NCI-H345 treated with DMSO at 0.1 percent for 48 hours (cell line): ENCODE measurements at regions not wholly inside any gene's neighbourhood (a gene's known extent, or its start where the extent isn't known, plus 50 kb on each side); places are given as distances from the start of the nearest gene placed in this dataset.
"Not testable (repeated sequence)": the region's sequence is repeated elsewhere in the genome, so short reads cannot be mapped to it uniquely, and the experiment has no call there.

Experiments used
- DNase-seq: peaks from one replicate; lab custom pipeline; 2025; ENCODE audit not compliant: unreplicated experiment; lab: John Stamatoyannopoulos, UW

DNA sequence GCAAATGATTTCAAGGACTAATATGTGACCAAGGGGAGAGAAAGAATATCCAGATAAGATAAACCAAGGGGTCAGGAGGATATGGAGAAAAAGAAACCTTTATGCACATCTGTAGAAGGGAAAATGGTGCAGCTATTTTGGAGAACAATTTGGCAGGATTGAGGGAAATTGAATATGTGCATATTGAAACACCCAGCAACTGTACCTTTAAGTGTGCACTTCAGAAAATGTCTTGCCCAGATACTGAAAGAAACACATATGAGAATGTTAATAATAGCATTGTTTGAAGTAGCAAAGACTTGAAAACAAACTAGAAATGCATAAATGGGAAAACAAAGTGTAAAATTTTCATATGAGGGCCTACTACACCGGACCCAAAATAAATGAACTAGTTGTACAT lies 599.6 kb downstream of the PSAT1 start:
- no peak for DNase-seq

- DNase-seq: no peak
Observed at GRCh38 chr9:78898234-78898633, 601.3 kb downstream of the PSAT1 start.

DNA sequence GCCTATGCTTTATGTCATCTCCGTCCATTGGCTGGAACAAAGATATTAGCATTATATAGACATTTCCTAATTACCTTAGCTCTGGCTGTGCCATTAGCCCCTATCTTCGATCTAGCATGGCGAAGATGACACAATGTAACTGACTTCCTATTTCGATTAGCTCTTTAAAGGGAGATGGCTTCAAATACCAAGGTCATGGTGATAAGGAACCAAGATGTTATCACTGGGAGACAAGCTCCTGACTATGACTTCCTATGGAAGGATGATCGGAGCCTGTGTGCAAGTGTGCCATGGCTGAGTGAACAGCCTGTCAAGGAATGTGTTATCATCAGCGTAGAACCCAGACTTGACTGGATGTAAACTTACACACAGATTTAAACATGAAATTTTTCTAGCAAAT lies 602.1 kb downstream of the PSAT1 start:
- no peak for DNase-seq

DNA sequence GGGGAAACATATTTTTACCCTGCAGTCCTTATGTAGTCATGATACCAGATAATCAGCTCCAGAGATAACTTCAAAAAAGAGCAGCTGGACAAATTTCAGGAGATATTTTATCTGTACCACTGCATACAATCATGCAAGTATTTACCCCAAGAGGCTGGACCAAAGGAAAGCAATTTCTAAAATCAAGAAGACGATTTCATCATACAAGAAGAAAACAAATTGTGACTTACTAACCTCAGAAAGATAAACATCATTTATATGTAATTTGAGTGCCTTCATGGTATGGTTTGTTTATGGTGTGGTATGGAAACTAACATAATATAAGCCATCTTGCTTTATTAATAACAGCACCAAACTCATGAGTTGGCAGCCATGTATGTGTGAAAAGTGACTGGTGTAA lies 603.6 kb downstream of the PSAT1 start:
- DNase-seq: no peak

GRCh38 chr9:78902051-78902450 lies 605.1 kb downstream of the PSAT1 start:
- no peak for DNase-seq

DNA sequence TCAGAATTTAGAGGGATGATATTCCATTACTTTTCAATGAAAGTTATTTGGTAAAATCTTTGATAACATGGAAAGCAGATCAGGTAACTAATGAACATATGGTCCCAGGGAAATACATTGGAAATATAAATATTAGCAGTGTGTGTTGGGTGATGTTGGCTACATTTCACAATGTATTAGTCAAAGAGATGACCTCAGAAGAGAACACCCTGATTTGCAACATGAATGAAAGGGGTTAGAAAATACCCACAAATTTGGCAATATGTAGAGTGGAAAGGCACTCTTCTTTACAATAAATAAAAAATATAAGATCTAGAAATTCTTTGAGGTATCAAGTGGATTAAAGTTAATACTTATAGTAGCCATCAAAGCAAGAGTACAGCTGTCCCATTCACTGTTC lies 606.7 kb downstream of the PSAT1 start:
- DNase-seq: no peak

DNA sequence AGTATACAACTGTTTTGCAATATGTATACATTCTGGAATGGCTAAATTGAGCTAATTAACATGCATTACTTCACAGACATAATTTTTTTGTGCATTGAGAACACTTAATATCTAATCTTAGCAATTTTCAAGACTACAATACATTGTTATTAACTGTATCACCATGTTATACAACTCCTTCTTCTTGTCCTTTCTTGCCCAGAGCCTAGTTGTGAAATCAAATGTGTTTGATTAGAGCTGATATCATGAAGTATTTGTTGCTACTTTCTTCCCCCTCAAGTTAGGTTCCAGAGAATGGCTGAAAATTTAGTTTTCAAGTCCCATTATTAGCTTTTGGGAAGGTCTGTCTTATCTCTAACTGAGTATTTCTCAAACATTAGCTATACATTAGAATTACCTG lies 607.8 kb downstream of the PSAT1 start:
- no peak for DNase-seq

- DNase-seq: no peak
Observed at GRCh38 chr9:78905387-78905786, 608.5 kb downstream of the PSAT1 start.

DNA sequence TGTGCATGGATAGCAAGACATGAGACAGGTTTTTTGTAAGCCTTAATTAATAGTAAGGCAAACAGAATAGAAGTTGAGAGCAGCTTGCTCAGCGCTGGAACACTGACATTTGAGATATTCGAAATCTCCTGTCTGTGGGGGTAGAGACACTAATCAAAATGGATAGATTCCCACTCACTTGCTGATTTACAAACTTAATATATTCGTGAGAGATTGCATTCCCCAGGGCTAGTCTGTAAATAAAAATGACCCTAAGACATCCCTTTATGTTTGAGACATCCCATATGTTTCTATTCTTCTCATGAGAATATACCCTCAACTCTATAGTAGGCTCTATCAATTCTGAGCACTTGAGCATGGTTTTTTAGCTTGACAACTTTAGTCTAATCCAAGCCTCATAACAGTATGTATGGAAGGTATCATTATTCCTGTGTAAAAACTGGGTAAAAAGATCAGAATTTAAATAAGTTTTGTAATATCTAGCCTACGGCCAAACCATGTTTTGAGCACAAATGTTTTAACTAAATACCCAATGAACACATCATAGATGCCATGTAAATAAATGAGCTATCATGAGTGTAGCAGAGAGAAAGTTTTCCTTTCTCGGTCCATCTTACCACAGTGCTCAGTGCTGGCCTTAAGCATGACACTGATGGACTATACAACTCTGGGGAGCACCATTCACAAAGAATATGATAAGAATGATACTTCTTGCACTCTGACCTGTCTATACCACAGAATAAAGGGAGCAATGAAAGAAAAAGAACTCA lies 609.2 kb downstream of the PSAT1 start:
- no peak for DNase-seq

DNA sequence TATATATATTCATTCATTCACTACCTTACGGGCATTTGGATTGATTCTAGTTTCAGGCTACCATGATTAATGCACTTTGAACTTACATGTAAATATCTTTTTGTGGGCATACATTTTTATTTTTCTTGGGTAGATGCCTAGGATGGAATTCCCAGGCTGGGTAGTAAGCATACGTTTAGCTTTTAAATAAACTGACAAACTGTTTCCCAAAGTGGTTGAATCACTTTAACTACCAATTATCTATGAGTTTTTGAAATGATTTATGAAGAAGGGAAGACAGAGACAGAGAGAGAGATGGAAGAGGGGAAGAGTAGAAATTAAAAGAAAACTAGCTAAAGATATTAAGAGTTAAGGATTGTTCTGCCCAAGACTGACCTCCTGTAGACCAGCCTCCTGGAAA lies 612.6 kb downstream of the PSAT1 start:
- DNase-seq: no peak

DNA sequence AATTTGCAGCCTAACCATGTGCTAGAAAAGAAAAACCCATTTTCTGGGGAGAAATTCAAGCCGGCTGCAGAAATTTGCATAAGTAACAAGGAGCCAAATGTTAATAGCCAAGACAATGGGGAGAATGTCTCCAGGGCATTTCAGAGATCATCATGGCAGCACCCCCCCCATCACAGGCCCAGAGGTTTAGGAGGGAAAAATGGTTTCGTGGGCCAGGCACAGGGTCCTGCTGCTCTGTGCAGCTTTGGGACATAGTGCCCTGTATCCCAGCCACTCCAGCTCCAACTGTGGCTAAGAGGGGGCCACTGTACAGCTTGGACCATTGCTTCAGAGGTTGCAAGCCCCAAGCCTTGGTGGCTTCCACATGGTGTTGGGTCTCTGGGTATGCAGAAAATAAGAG lies 620.0 kb downstream of the PSAT1 start:
- not testable (repeated sequence) for DNase-seq

DNA sequence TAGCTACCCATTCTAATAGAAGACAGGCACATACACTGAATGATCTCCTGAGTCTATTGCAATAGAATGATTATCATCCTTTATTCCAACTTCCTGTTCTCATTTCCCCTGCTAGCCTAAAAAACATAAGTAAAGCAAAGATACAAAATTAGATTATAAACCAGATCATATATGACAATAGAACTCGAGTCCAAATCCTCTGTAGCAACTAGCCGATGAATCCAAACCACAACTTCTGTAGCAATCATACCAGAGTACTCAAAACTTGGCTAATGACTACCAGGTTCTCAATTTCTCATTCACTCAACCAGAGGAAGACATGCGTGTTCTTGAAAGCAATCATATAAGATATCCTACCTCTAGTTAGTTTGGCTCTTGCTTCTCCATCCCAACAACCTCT lies 622.1 kb downstream of the PSAT1 start:
- DNase-seq: no peak

GRCh38 chr9:78919701-78920100 lies 622.8 kb downstream of the PSAT1 start:
- no peak for DNase-seq

GRCh38 chr9:78921341-78921740 lies 624.4 kb downstream of the PSAT1 start:
- DNase-seq: no peak

GRCh38 chr9:78923966-78924659 lies 627.2 kb downstream of the PSAT1 start:
- DNase-seq: no peak

DNA sequence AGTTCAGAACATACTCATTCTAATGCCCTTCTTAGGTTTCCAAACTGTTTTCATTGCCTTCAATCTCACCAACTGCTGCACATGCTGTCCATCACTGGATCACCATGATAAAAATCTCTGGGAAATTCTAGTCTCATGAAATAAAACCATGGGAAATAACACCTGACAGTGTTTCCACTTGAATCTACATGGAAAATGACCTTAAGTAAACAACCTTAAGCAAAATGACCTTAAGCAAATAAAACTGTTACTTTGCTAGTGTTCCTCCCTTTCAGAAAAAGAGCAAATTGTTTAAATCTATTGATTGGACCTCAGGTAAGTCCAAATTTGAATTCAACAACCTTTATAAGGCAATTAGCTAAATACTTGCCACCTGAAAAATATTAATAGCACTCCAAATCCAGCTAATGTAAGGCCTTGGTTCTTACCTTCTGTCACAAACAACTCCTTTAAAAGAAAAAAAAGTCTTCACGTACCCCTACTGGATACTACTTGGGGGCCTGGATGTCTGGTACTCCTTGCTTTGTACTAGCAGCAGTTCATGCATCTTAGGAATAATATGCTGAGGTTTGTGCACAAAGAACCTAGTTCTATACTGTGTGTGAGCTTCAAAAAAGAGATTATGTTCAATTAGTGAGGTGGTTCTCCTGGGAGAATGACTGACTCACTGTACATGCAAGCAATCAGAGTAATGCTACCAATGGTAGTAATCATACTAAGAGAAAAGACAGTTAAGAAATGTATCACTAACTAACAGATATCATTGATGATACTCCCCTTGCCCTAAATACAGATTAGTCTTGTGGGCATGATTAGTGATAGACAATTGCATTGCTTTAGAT lies 630.4 kb downstream of the PSAT1 start:
- DNase-seq: no peak

GRCh38 chr9:78928625-78929405 lies 631.9 kb downstream of the PSAT1 start:
- no peak for DNase-seq

DNA sequence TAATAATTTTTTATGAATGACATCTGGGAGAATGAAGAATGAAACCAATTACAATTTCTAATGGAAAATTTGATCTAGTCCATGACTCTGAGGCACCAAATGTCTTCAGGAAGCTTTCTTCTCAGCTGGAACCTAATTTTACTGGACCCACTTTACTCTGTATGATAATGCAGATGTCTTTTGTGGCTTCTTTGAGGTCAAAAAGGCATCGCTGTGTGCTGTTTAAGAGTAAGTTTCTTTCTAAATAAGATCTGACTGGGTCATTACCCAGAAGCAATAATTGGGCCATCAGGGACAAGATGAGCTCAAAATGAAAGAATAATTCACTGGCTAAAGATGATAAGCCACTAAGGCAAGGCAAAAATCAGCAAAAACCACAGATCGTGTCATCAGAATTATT lies 633.4 kb downstream of the PSAT1 start:
- DNase-seq: no peak

- no peak for DNase-seq
Observed at GRCh38 chr9:78932849-78933627, 636.1 kb downstream of the PSAT1 start.

- DNase-seq: no peak
Observed at GRCh38 chr9:78934880-78935279, 636.9 kb upstream of the TLE4 start.
